OCI-LY1 (cell line): ENCODE measurements at regions not wholly inside any gene's neighbourhood (a gene's known extent, or its start where the extent isn't known, plus 50 kb on each side); places are given as distances from the start of the nearest gene placed in this dataset.

Experiments used
- EZH2 ChIP-seq: fragments of 200-600 bp; sonication (generic), shearing (Covaris generic); IDR thresholded peaks from 2 replicates; pipeline ENCODE4 v1.8.0; 2017; ENCODE audit warnings: borderline replicate concordance, mixed run types, mild to moderate bottlenecking, antibody characterized with exemption, low read length, moderate library complexity, mixed read lengths
- TF ChIP-seq, protein P1 (sequence below): fragments of 200-600 bp; sonication (generic), shearing (Covaris generic); IDR thresholded peaks from 2 replicates; pipeline ENCODE4 v1.5.1; 2017; ENCODE audit warnings: mild to moderate bottlenecking, antibody characterized with exemption, low read length, moderate library complexity, mixed read lengths

DNA sequence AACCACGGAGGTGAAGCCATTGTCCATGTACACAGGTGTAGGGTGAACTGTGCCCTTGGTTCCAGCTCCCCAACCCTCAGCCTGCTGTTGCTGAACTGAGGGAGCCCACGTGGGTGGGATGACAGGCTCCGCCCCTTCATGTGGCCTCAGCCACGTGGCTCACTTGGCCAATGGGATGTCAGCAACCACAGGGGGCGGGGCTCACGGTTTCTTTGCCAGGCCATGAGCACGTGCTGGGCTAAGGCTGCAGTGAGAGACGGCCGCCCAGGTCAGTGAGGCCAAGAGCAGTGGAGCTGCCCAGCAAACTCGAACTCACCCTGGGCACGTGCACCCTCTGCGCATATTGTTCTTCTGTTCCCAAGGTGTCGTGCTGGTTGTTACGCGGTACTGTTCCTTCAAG lies 282.6 kb downstream of the IRF8 start:
- TF ChIP-seq, protein P1, sequence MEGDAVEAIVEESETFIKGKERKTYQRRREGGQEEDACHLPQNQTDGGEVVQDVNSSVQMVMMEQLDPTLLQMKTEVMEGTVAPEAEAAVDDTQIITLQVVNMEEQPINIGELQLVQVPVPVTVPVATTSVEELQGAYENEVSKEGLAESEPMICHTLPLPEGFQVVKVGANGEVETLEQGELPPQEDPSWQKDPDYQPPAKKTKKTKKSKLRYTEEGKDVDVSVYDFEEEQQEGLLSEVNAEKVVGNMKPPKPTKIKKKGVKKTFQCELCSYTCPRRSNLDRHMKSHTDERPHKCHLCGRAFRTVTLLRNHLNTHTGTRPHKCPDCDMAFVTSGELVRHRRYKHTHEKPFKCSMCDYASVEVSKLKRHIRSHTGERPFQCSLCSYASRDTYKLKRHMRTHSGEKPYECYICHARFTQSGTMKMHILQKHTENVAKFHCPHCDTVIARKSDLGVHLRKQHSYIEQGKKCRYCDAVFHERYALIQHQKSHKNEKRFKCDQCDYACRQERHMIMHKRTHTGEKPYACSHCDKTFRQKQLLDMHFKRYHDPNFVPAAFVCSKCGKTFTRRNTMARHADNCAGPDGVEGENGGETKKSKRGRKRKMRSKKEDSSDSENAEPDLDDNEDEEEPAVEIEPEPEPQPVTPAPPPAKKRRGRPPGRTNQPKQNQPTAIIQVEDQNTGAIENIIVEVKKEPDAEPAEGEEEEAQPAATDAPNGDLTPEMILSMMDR, result no peak
- no peak for TF ChIP-seq EZH2
